Urinary bladder (tissue), 3 donors: ENCODE measurements at regions not wholly inside any gene's neighbourhood (a gene's known extent, or its start where the extent isn't known, plus 50 kb on each side); places are given as distances from the start of the nearest gene placed in this dataset.

ENCODE experiments used
- DNase-seq: peaks from one replicate; pipeline ENCODE4 v3.0.0-alpha.2; 2015; ENCODE audit errors: extremely low spot score
- H3K27ac ChIP-seq: one replicate; pipeline ENCODE4 v1.5.1; 2013; ENCODE audit warnings: low read depth, mild to moderate bottlenecking, moderate library complexity
- H3K36me3 ChIP-seq: one replicate; pipeline ENCODE4 v1.6.1; 2013; ENCODE audit warnings: mild to moderate bottlenecking, moderate library complexity; ENCODE audit not compliant: insufficient read depth
- H3K4me1 ChIP-seq: one replicate; pipeline ENCODE4 v1.6.1; 2013; ENCODE audit warnings: mild to moderate bottlenecking, moderate library complexity; ENCODE audit not compliant: insufficient read depth
- H3K4me3 ChIP-seq: one replicate; pipeline ENCODE4 v1.5.1; 2013; ENCODE audit warnings: low read depth, low read length
- WGBS: extraction: QIAGEN DNeasy Blood & Tissue Kit; methylation state at CpG from one replicate; pipeline ENCODE4 v1.1.7; 2013; 5-methylcytosine and 5-hydroxymethylcytosine counted together
- donor health status: healthy with polysubstance abuse.
- donor health status: healthy.

GRCh38 chr4:4717692-4718091 is 141.8 kb upstream of the MSX1 start:
- Histone ChIP-seq H3K4me3 (no peak overlapping the region), H3K36me3 (no peaks in the 10 kb centered on the region), H3K4me1 (no peaks in the 10 kb centered on the region), H3K27ac (no peak overlapping the region)
- DNase-seq, result no peak
- WGBS, result 83% methylated on average over 6 of the region's 6 CpGs

GRCh38 chr4:4714331-4714730 is 145.1 kb upstream of the MSX1 start:
- Histone ChIP-seq H3K36me3 (no peaks in the 10 kb centered on the region), H3K27ac (no peak overlapping the region), H3K4me1 (no peaks in the 10 kb centered on the region), H3K4me3 (no peak overlapping the region)
- 93% methylated on average over 2 of the region's 2 CpGs for WGBS
- no peak for DNase-seq

- DNase-seq, result no peak
- WGBS, result 97% methylated on average over 3 of the region's 3 CpGs
- Histone ChIP-seq H3K36me3 (no peaks in the 10 kb centered on the region), H3K4me1 (no peaks in the 10 kb centered on the region), H3K27ac (no peak overlapping the region), H3K4me3 (no peak overlapping the region)
Measured at GRCh38 chr4:4712800-4713528, 146.5 kb upstream of the MSX1 start.

GRCh38 chr4:4711902-4712301 is 147.6 kb upstream of the MSX1 start:
- Histone ChIP-seq H3K27ac (no peak overlapping the region), H3K4me3 (no peak overlapping the region), H3K36me3 (no peaks in the 10 kb centered on the region), H3K4me1 (no peaks in the 10 kb centered on the region)
- 90% methylated on average over 3 of the region's 3 CpGs for WGBS
- DNase-seq, result no peak

- WGBS, result 68% methylated on average over 5 of the region's 5 CpGs
- DNase-seq, result peak; percentile 69
- no peak overlapping the region for H3K4me3 ChIP-seq
- no peaks in the 10 kb centered on the region for H3K4me1 ChIP-seq
- H3K27ac ChIP-seq, result no peak overlapping the region
- no peaks in the 10 kb centered on the region for H3K36me3 ChIP-seq
Measured at GRCh38 chr4:4709736-4710135, 149.7 kb upstream of the MSX1 start.

- no peak for DNase-seq
- no peaks in the 10 kb centered on the region for H3K36me3 ChIP-seq
- no peak overlapping the region for H3K27ac ChIP-seq
- H3K4me1 ChIP-seq, result no peaks in the 10 kb centered on the region
- H3K4me3 ChIP-seq, result no peak overlapping the region
- 66% methylated on average over 7 of the region's 7 CpGs for WGBS
Measured at GRCh38 chr4:4704267-4704666, 155.2 kb upstream of the MSX1 start.

- no peak overlapping the region for H3K4me3 ChIP-seq
- no peaks in the 10 kb centered on the region for H3K4me1 ChIP-seq
- no peak for DNase-seq
- no peak overlapping the region for H3K27ac ChIP-seq
- H3K36me3 ChIP-seq, result no peaks in the 10 kb centered on the region
Measured at GRCh38 chr4:4697584-4697983, 155.7 kb upstream of the STX18 start.

- DNase-seq, result no peak
- 91% methylated on average over 9 of the region's 9 CpGs for WGBS
- Histone ChIP-seq H3K36me3 (no peaks in the 10 kb centered on the region), H3K4me1 (no peaks in the 10 kb centered on the region), H3K4me3 (no peak overlapping the region), H3K27ac (no peak overlapping the region)
Measured at GRCh38 chr4:4696530-4696929, 154.7 kb upstream of the STX18 start.

- no peak overlapping the region for H3K27ac ChIP-seq
- no peaks in the 10 kb centered on the region for H3K36me3 ChIP-seq
- DNase-seq, result no peak
- 100% methylated on average over 1 of the region's 1 CpG for WGBS
- H3K4me1 ChIP-seq, result no peaks in the 10 kb centered on the region
- no peak overlapping the region for H3K4me3 ChIP-seq
Measured at GRCh38 chr4:4695497-4695896, 153.6 kb upstream of the STX18 start.

- no peaks in the 10 kb centered on the region for H3K36me3 ChIP-seq
- no peak for DNase-seq
- no peak overlapping the region for H3K27ac ChIP-seq
- no peaks in the 10 kb centered on the region for H3K4me1 ChIP-seq
- no peak overlapping the region for H3K4me3 ChIP-seq
Measured at GRCh38 chr4:4694827-4695226, 153.0 kb upstream of the STX18 start.

- Histone ChIP-seq H3K36me3 (no peaks in the 10 kb centered on the region), H3K4me3 (no peak overlapping the region), H3K27ac (no peak overlapping the region), H3K4me1 (no peaks in the 10 kb centered on the region)
- 52% methylated on average over 5 of the region's 5 CpGs for WGBS
- DNase-seq, result no peak
Measured at GRCh38 chr4:4694296-4694772, 152.5 kb upstream of the STX18 start.

- no peak for DNase-seq
- 86% methylated on average over 8 of the region's 8 CpGs for WGBS
- Histone ChIP-seq H3K4me1 (no peaks in the 10 kb centered on the region), H3K27ac (no peak overlapping the region), H3K4me3 (no peak overlapping the region), H3K36me3 (no peaks in the 10 kb centered on the region)
Measured at GRCh38 chr4:4693755-4694295, 152.0 kb upstream of the STX18 start.

GRCh38 chr4:4693258-4693657 is 151.4 kb upstream of the STX18 start:
- Histone ChIP-seq H3K4me1 (no peaks in the 10 kb centered on the region), H3K36me3 (no peaks in the 10 kb centered on the region), H3K27ac (no peak overlapping the region), H3K4me3 (no peak overlapping the region)
- 96% methylated on average over 3 of the region's 3 CpGs for WGBS
- DNase-seq, result no peak

- H3K4me3 ChIP-seq, result no peak overlapping the region
- H3K27ac ChIP-seq, result no peak overlapping the region
- no peaks in the 10 kb centered on the region for H3K36me3 ChIP-seq
- 92% methylated on average over 2 of the region's 2 CpGs for WGBS
- H3K4me1 ChIP-seq, result no peaks in the 10 kb centered on the region
- DNase-seq, result no peak
Measured at GRCh38 chr4:4690854-4691253, 149.0 kb upstream of the STX18 start.
